ENCODE measurements at regions not wholly inside any gene's neighbourhood (a gene's known extent, or its start where the extent isn't known, plus 50 kb on each side); places are given as distances from the start of the nearest gene placed in this dataset.

DNA sequence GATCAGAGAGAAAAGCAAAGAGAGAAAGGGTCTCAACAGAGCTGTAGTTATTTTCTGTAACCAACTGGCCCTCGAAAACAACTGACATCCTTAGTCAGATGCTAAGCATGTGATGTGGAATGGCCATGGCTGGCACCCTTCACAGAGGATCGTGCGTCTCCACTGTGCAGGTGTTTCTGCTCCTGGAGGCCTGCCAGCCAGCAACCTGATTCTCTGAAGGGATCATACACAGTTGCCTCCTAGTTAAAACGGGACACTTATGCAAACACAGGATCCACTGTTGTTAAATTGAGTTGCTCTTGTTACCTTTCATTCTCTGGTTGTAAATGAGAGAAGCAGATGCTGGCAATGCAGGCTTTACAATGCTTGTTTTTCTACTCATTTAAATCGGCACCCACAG, 148.5 kb downstream of the HDGFL1 start:
- TF ChIP-seq, protein P1, sequence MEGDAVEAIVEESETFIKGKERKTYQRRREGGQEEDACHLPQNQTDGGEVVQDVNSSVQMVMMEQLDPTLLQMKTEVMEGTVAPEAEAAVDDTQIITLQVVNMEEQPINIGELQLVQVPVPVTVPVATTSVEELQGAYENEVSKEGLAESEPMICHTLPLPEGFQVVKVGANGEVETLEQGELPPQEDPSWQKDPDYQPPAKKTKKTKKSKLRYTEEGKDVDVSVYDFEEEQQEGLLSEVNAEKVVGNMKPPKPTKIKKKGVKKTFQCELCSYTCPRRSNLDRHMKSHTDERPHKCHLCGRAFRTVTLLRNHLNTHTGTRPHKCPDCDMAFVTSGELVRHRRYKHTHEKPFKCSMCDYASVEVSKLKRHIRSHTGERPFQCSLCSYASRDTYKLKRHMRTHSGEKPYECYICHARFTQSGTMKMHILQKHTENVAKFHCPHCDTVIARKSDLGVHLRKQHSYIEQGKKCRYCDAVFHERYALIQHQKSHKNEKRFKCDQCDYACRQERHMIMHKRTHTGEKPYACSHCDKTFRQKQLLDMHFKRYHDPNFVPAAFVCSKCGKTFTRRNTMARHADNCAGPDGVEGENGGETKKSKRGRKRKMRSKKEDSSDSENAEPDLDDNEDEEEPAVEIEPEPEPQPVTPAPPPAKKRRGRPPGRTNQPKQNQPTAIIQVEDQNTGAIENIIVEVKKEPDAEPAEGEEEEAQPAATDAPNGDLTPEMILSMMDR (IDR thresholded peaks at IDR 0.05), result no peak
- TF ChIP-seq POLR2A (IDR thresholded peaks at IDR 0.05), result no peak

Measured in thyroid gland (tissue), 4 donors.